Smooth muscle cell (in vitro differentiated cells): ENCODE measurements at regions not wholly inside any gene's neighbourhood (a gene's known extent, or its start where the extent isn't known, plus 50 kb on each side); places are given as distances from the start of the nearest gene placed in this dataset.

ENCODE experiments used
- DNase-seq: peaks from one replicate; lab custom pipeline; 2025; ENCODE audit not compliant: unreplicated experiment; lab: John Stamatoyannopoulos, UW
- H2AFZ ChIP-seq: fragments of 200-600 bp; sonication (generic); 2 replicates; pipeline ENCODE4 v1.6.0; 2016; ENCODE audit warnings: antibody characterized with exemption, low read depth, mild to moderate bottlenecking
- H3F3A ChIP-seq: fragments of 200-600 bp; sonication (generic); 2 replicates; pipeline ENCODE4 v1.6.0; 2017; ENCODE audit warnings: antibody characterized with exemption, low read depth
- H3K27ac ChIP-seq: fragments of 200-600 bp; sonication (generic); 2 replicates; pipeline ENCODE4 v1.5.1; 2016; ENCODE audit warnings: low read depth, mild to moderate bottlenecking
- H3K27me3 ChIP-seq: fragments of 200-600 bp; sonication (generic); 2 replicates; pipeline ENCODE4 v1.6.1; 2016; ENCODE audit warnings: low read depth, mild to moderate bottlenecking
- H3K36me3 ChIP-seq: fragments of 200-600 bp; sonication (generic); 2 replicates; pipeline ENCODE4 v1.5.1; 2016; ENCODE audit warnings: low read depth
- H3K4me1 ChIP-seq: fragments of 200-600 bp; sonication (generic); 2 replicates; pipeline ENCODE4 v1.5.1; 2016; ENCODE audit warnings: low read depth
- H3K4me2 ChIP-seq: fragments of 200-600 bp; sonication (generic); 2 replicates; pipeline ENCODE4 v1.6.0; 2016; ENCODE audit warnings: mild to moderate bottlenecking
- H3K4me3 ChIP-seq: fragments of 200-600 bp; sonication (generic); 2 replicates; pipeline ENCODE4 v1.5.1; 2016; ENCODE audit warnings: mild to moderate bottlenecking
- H3K79me2 ChIP-seq: fragments of 200-600 bp; sonication (generic); 2 replicates; pipeline ENCODE4 v1.6.0; 2016; ENCODE audit warnings: low read depth, mild to moderate bottlenecking
- H3K9ac ChIP-seq: fragments of 200-600 bp; sonication (generic); 2 replicates; pipeline ENCODE4 v1.6.0; 2016; ENCODE audit warnings: low read depth
- H3K9me3 ChIP-seq: fragments of 200-600 bp; sonication (generic); replicated peaks from 2 replicates; pipeline ENCODE4 v1.5.1; 2016; ENCODE audit warnings: low read depth
- H4K20me1 ChIP-seq: fragments of 200-600 bp; sonication (generic); 2 replicates; pipeline ENCODE4 v1.6.0; 2016; ENCODE audit warnings: low read depth
- WGBS: methylation state at CpG from one replicate; pipeline ENCODE4 v1.1.7; 2016; ENCODE audit warnings: low lambda C conversion rate; 5-methylcytosine and 5-hydroxymethylcytosine counted together
- TF ChIP-seq, protein P1 (sequence below): fragments of 200-600 bp; sonication (generic); IDR thresholded peaks from 2 replicates; pipeline ENCODE4 v1.5.1; 2017; ENCODE audit warnings: borderline replicate concordance, mild to moderate bottlenecking, antibody characterized with exemption; ENCODE audit not compliant: insufficient read depth, poor library complexity, severe bottlenecking

- H3K36me3 ChIP-seq = no peaks in the 10 kb centered on the region
- H3K4me2 ChIP-seq = no peak overlapping the region
- no peak overlapping the region for H3K27ac ChIP-seq
- no peak overlapping the region for H3K9ac ChIP-seq
- no peak overlapping the region for H2AFZ ChIP-seq
- H3K79me2 ChIP-seq = no peaks in the 10 kb centered on the region
- WGBS = 94% methylated on average over 9 of the region's 9 CpGs
- no peaks in the 10 kb centered on the region for H3K27me3 ChIP-seq
- H3K4me1 ChIP-seq = peaks cover 10% of the 10 kb centered on the region
- peaks cover 14% of the 10 kb centered on the region for H3F3A ChIP-seq
- H4K20me1 ChIP-seq = no peaks in the 10 kb centered on the region
- TF ChIP-seq, protein P1, sequence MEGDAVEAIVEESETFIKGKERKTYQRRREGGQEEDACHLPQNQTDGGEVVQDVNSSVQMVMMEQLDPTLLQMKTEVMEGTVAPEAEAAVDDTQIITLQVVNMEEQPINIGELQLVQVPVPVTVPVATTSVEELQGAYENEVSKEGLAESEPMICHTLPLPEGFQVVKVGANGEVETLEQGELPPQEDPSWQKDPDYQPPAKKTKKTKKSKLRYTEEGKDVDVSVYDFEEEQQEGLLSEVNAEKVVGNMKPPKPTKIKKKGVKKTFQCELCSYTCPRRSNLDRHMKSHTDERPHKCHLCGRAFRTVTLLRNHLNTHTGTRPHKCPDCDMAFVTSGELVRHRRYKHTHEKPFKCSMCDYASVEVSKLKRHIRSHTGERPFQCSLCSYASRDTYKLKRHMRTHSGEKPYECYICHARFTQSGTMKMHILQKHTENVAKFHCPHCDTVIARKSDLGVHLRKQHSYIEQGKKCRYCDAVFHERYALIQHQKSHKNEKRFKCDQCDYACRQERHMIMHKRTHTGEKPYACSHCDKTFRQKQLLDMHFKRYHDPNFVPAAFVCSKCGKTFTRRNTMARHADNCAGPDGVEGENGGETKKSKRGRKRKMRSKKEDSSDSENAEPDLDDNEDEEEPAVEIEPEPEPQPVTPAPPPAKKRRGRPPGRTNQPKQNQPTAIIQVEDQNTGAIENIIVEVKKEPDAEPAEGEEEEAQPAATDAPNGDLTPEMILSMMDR = no peak
- no peak for DNase-seq
- H3K9me3 ChIP-seq = no peaks in the 10 kb centered on the region
- H3K4me3 ChIP-seq = no peak overlapping the region
Observed at GRCh38 chr11:106403751-106404150, 326.3 kb downstream of the AASDHPPT start.

DNA sequence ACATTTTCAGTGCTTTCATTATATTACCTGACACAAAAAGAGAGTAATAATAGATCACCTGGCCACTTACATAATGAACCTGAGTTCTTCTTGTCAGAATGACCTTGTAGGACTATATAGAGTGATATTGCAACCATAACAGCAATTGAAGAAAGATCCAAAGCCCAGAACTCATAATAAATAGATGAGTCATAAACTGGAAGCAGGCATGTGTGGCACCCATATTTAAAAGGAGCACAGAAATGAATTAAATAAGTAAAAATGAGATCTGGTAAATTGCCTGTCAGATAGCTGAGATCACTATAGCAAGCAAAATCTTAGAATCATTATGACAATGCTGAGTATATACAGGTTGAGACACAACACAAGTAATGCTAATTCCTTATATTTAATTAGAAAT is 331.8 kb downstream of the AASDHPPT start:
- Histone ChIP-seq H3K27me3 (no peaks in the 10 kb centered on the region), H4K20me1 (no peaks in the 10 kb centered on the region), H3K4me2 (no peak overlapping the region), H3K4me3 (no peak overlapping the region), H3K36me3 (no peaks in the 10 kb centered on the region), H3K4me1 (no peaks in the 10 kb centered on the region), H2AFZ (no peak overlapping the region), H3K27ac (no peak overlapping the region), H3K9ac (no peak overlapping the region), H3K9me3 (no peaks in the 10 kb centered on the region), H3F3A (no peaks in the 10 kb centered on the region), H3K79me2 (no peaks in the 10 kb centered on the region)
- DNase-seq = no peak
- TF ChIP-seq, protein P1 = no peak

GRCh38 chr11:106409671-106410070 is 332.2 kb downstream of the AASDHPPT start:
- TF ChIP-seq, protein P1 = no peak
- no peaks in the 10 kb centered on the region for H3K79me2 ChIP-seq
- no peaks in the 10 kb centered on the region for H3F3A ChIP-seq
- WGBS = 42% methylated on average over 2 of the region's 2 CpGs
- H3K27me3 ChIP-seq = no peaks in the 10 kb centered on the region
- H3K27ac ChIP-seq = no peak overlapping the region
- H3K36me3 ChIP-seq = no peaks in the 10 kb centered on the region
- H3K4me3 ChIP-seq = no peak overlapping the region
- H3K4me1 ChIP-seq = no peaks in the 10 kb centered on the region
- no peak for DNase-seq
- no peak overlapping the region for H2AFZ ChIP-seq
- H3K9ac ChIP-seq = no peak overlapping the region
- no peaks in the 10 kb centered on the region for H3K9me3 ChIP-seq
- no peaks in the 10 kb centered on the region for H4K20me1 ChIP-seq
- no peak overlapping the region for H3K4me2 ChIP-seq

DNA sequence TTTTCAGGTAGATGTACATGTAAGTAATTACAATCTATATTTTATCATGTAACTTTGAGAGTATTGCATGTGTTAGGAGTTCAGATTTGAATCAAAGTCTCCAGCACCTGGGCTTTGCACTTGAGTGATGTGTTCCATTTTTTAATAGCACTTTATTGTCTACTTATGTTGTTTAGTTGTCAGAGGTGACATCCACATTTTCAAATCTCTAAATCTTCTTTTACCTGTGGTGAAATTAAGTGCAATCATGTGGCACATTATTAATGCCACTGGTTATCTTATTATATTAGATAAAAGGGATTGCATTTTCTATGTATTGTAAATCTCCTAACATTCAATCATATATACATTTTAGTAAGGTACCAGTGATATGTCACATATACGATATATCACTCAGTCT is 333.4 kb downstream of the AASDHPPT start:
- no peak overlapping the region for H3K9ac ChIP-seq
- no peak for DNase-seq
- H3K36me3 ChIP-seq = no peaks in the 10 kb centered on the region
- WGBS = 96% methylated on average over 1 of the region's 1 CpG
- no peaks in the 10 kb centered on the region for H3K79me2 ChIP-seq
- no peak overlapping the region for H3K4me2 ChIP-seq
- H4K20me1 ChIP-seq = no peaks in the 10 kb centered on the region
- H2AFZ ChIP-seq = no peak overlapping the region
- no peak overlapping the region for H3K4me3 ChIP-seq
- no peak overlapping the region for H3K27ac ChIP-seq
- TF ChIP-seq, protein P1 = no peak
- H3K9me3 ChIP-seq = no peaks in the 10 kb centered on the region
- no peaks in the 10 kb centered on the region for H3F3A ChIP-seq
- no peaks in the 10 kb centered on the region for H3K27me3 ChIP-seq
- H3K4me1 ChIP-seq = no peaks in the 10 kb centered on the region
